HG03558 (cell line): ENCODE measurements at regions not wholly inside any gene's neighbourhood (a gene's known extent, or its start where the extent isn't known, plus 50 kb on each side); places are given as distances from the start of the nearest gene placed in this dataset.
A peak's percentile ranks its signal among the peaks of the same experiment; 100 is the strongest.

ENCODE experiments used
- ATAC-seq: cut with Tn5 transposase; IDR thresholded peaks from one replicate; pipeline ENCODE4 v1.9.1; 2021; ENCODE audit warnings: moderate number of reproducible peaks; ENCODE audit not compliant: unreplicated experiment; ENCODE audit errors: extremely low read depth

DNA sequence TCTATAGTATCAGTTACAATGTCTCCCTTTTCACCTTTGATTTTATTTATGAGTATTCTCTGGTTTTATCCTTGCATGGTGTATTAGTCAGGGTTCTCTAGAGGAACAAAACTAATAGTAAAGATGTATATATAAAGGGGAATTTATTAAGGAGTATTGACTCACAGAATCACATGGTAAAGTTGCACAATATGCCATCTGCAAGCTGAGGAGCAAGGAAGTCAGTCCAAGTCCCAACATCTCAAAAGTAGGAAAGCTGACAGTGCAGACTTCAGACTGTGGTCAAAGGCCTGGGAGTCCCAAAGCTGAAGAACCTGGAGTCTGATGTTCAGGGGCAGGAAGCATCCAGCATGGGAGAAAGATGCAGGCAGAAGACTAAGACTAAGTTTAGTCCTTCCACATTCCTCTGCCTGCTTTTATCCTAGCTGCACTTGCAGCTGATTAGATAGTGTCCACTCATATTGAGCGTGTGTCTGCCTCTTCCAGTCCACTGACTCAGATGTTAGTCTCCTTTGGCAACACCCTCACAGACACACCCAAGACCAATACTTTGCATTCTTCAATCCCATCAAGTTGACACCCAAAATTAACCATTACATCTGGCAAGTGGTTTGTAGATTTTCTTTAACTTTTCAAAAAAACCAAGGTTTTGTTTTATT is 308.0 kb upstream of the LMO3 start:
- ATAC-seq: no peak

GRCh38 chr12:16901946-16902345 is 296.0 kb upstream of the LMO3 start:
- ATAC-seq: no peak

DNA sequence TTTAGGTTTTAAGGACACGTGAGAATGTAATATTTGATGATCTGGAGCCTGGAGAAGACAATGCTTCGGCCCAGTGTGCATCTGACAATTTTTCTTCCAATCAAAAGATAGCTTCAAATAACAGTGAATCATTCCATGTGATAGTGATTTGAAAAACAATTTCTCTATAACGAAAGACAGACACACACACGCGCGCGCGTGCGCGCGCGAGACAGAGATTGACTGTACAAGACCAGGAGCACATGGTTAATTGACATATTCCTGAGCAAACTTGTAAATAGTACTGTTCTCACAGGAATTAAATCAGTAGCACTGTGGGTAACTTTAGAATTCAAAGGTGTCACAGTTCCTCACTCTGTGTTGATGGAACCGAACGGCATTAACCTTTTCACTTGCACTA is 287.5 kb upstream of the LMO3 start:
- no peak for ATAC-seq

DNA sequence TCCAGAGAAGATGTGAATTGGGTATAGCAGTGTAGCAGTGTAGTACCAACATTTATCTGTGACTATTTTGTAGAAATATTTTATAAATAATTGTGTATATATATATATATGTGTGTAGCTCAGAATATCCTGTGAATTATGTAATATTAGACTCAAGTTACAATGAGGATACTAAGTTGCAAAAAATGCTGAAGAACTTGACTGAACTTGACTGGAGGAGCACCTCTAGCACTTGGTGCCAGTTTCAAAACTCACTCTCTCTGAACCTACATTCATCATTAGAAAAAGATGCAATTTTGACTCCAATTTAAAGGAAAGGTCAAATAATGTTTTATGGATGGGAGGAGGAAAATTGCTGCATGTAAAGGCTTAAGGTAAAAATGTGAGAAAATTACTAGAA is 285.7 kb upstream of the LMO3 start:
- ATAC-seq: no peak

GRCh38 chr12:16884819-16885218 is 278.9 kb upstream of the LMO3 start:
- ATAC-seq: no peak

- ATAC-seq: no peak
These were observed 278.1 kb upstream of the LMO3 start for GRCh38 chr12:16884056-16884455.

- no peak for ATAC-seq
These were observed 276.1 kb upstream of the LMO3 start for GRCh38 chr12:16881986-16882570.

GRCh38 chr12:16880864-16881285 is 274.9 kb upstream of the LMO3 start:
- no peak for ATAC-seq

- no peak for ATAC-seq
These were observed 264.9 kb upstream of the LMO3 start for GRCh38 chr12:16870845-16871244.

DNA sequence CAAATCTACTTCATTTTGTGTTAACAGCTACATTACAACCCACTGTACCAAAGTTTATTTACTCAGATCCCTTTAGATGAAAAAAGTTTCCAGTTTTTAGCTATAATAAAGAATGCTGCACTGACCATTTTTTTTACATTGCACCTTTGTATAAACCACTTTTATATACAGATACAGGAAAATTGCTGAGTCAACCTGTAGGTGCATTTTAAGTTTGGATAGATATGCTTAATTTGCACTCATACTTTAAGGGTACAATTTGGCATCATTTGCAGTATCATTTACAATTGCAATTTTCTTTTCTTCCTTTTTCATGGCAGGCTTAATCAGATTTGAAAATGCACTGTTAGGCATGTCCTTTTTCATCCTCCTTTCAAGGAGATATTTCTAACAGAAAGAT is 257.8 kb upstream of the LMO3 start:
- no peak for ATAC-seq

GRCh38 chr12:16857456-16857923 is 251.5 kb upstream of the LMO3 start:
- ATAC-seq: peak; percentile 97

DNA sequence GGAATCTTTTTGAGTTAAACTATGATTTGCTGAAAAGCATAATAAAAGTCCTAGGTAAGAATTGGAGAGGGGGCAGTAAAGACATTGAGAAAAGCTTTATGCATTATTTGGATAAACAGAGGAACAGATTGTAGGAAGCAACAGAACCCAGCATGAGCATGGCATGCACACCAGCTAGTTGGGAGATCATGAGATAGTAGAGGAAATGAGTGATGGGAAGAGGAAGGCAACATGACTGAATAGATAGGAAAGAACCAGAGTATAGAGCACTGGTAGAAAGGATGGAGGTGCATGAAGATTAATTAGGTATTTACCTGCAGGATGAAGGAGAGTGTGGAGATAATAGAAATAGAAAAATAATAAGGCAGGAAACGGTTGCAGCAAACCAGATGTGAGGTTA is 248.5 kb upstream of the LMO3 start:
- no peak for ATAC-seq

DNA sequence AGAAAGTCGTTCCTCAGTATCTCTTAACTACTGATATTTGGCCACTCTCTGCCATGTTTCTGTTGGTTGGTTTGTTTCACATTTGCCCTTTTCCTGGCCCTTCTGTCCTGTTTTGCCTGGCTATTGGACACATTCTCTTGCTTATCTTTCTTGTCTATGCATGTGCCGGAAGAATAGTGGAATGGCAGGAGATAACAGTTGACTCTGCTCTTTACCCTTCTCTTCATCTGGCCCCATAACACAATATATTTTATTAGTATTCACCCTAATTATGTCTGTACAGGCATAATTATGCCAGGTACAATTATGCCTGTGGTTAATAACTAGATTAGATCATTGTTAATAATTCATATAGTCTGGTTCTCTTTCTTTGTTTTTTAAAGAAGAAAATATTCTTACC is 243.5 kb upstream of the LMO3 start:
- ATAC-seq: no peak

DNA sequence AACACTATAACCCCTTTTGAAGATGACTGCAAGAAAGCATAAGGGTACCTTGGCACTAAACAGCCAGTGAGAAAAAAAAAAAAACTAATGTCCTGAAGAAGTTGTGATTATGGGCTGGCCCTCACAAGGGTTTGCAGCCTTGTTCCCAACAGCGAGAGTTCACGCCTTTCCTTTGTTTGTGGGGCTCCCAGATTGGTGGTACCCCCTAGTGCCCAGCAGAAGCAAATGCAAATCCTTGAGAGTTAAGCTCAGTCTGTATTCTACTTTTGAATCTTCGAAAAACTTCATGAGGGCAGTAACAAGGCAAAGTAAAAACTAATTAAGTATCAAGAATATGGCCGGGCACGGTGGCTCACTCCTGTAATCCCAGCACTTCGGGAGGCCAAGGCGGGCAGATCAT is 238.9 kb upstream of the LMO3 start:
- no peak for ATAC-seq

GRCh38 chr12:16833376-16834015 is 227.5 kb upstream of the LMO3 start:
- peak; percentile 91 for ATAC-seq

DNA sequence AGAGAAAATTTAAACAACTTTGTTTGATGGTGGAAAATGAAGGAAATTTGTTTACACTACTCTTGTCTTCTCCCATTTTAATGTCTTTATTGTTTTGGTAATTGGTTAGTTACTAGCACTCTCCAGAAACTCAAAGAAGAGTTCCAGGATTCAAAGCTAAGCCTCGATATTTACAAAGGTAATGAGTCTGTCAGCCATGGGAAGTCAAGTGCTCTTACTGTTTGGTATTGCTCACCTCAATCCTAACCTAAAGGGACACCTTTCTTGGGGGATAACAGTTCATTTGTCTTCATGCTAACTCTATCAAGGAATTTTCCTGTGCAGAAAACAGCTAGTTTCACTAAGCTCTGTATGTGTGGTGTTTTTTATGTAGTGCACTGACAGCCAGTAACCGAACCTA is 222.9 kb upstream of the LMO3 start:
- ATAC-seq: no peak

DNA sequence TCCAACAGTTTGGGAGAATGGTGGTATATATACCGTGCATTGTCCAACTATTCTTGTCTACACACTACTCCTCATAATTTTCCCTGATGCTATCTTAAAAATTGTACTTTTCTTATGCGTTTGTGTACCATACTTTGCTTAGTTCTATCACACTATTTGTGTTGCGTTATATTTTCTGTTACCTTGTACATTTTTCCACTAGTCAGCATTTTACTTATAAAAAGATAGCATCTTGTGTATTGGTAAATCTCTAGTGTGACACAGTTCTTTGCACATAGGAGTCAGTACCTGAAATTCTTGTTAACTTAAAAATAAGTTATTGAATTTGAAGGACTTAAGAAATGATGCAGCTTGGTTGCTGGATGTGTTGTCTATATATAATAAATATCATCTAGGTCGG is 201.8 kb upstream of the LMO3 start:
- no peak for ATAC-seq

- no peak for ATAC-seq
These were observed 190.2 kb upstream of the LMO3 start for GRCh38 chr12:16796168-16796567.

DNA sequence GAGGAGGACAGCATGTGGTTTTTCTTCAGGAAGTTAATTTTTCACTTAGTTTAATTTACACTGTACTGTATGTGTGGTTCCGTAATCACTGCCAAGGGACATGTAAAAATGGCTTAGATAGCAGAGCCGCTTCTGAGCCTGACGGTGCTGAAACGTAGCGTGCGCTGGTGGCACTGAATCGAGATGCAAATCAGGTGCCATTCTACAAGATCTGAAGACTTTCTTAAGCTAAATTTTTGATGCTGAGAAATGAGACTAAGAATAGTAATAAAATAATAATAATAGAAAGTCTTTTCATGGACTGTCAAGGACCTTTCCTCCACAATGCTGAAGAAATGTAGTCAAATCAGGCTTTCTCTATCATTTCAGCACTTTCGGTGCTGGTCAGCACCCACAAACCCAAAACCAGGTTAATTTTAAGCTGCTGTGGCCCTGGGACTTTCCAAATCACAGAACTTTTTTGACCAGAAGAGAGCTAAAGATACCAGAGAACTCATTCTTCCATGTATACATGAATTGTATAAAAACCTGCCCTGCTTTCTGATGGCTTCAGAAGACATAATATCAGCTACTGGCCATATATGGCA is 183.3 kb upstream of the LMO3 start:
- no peak for ATAC-seq

- ATAC-seq: no peak
These were observed 182.7 kb upstream of the LMO3 start for GRCh38 chr12:16788506-16789203.

GRCh38 chr12:16785953-16786352 is 180.0 kb upstream of the LMO3 start:
- no peak for ATAC-seq
